HepG2 (cell line): ENCODE measurements at regions not wholly inside any gene's neighbourhood (a gene's known extent, or its start where the extent isn't known, plus 50 kb on each side); places are given as distances from the start of the nearest gene placed in this dataset.

Source experiments
- BRCA1 ChIP-seq: sonication (generic); formaldehyde crosslinking; IDR thresholded peaks from 2 replicates; pipeline ENCODE4 v1.4.0; 2020; ENCODE audit warnings: missing genetic modification reagents
- GLI4 ChIP-seq: sonication (generic); formaldehyde crosslinking; IDR thresholded peaks from 2 replicates; pipeline ENCODE4 v1.5.1; 2020; ENCODE audit warnings: missing genetic modification reagents, mild to moderate bottlenecking, moderate library complexity, borderline replicate concordance
- GPN1 ChIP-seq: sonication (generic); formaldehyde crosslinking; IDR thresholded peaks from 2 replicates; pipeline ENCODE4 v1.5.1; 2020; ENCODE audit warnings: missing genetic modification reagents, borderline replicate concordance
- MTA1 ChIP-seq: sonication (generic); formaldehyde crosslinking; IDR thresholded peaks from 2 replicates; pipeline ENCODE4 v1.4.0; 2020; ENCODE audit warnings: missing genetic modification reagents, mild to moderate bottlenecking, borderline replicate concordance
- NKX3-1 ChIP-seq: sonication (generic); formaldehyde crosslinking; IDR thresholded peaks from 2 replicates; pipeline ENCODE4 v1.5.0; 2020; ENCODE audit warnings: missing genetic modification reagents
- SIN3A ChIP-seq: IDR thresholded peaks from 2 replicates; pipeline ENCODE4 v1.6.1; 2011; ENCODE audit warnings: low read depth, mild to moderate bottlenecking, control low read depth, low read length, borderline replicate concordance
- ZBTB7A ChIP-seq: sonication (generic); formaldehyde crosslinking; IDR thresholded peaks from 2 replicates; pipeline ENCODE4 v1.8.0; 2022; ENCODE audit warnings: mild to moderate bottlenecking, missing genetic modification reagents
- ZFP41 ChIP-seq: sonication (generic); formaldehyde crosslinking; IDR thresholded peaks from 2 replicates; pipeline ENCODE4 v1.4.0; 2020; ENCODE audit warnings: mild to moderate bottlenecking, missing genetic modification reagents, borderline replicate concordance
- ZNF17 ChIP-seq: sonication (generic); formaldehyde crosslinking; IDR thresholded peaks from 2 replicates; pipeline ENCODE4 v1.5.0; 2020; ENCODE audit warnings: mild to moderate bottlenecking, missing genetic modification reagents
- ZNF3 ChIP-seq: IDR thresholded peaks from 2 replicates; pipeline ENCODE4 v1.7.0; 2017; ENCODE audit warnings: inconsistent platforms
- ZNF513 ChIP-seq: sonication (generic); formaldehyde crosslinking; conservative IDR thresholded peaks from 2 replicates; pipeline ENCODE4 v1.5.0; 2020; ENCODE audit warnings: missing genetic modification reagents
- ZNF589 ChIP-seq: sonication (generic); formaldehyde crosslinking; conservative IDR thresholded peaks from 2 replicates; pipeline ENCODE4 v1.8.0; 2022; ENCODE audit warnings: mild to moderate bottlenecking, moderate library complexity, missing genetic modification reagents
- ZNF746 ChIP-seq: sonication (generic); formaldehyde crosslinking; IDR thresholded peaks from 2 replicates; pipeline ENCODE4 v1.8.0; 2022; ENCODE audit warnings: mild to moderate bottlenecking, missing genetic modification reagents
- ZNF775 ChIP-seq: sonication (generic); formaldehyde crosslinking; IDR thresholded peaks from 2 replicates; pipeline ENCODE4 v1.4.0; 2020; ENCODE audit warnings: missing genetic modification reagents, mild to moderate bottlenecking, moderate library complexity, borderline replicate concordance
- TF ChIP-seq, protein P1 (sequence below): sonication (generic); formaldehyde crosslinking; IDR thresholded peaks from 2 replicates; pipeline ENCODE4 v1.5.1; 2020; ENCODE audit warnings: mild to moderate bottlenecking, missing genetic modification reagents, borderline replicate concordance
- TF ChIP-seq, protein P2 (sequence below): sonication (generic); formaldehyde crosslinking; IDR thresholded peaks from 2 replicates; pipeline ENCODE4 v1.4.0; 2020; ENCODE audit warnings: missing genetic modification reagents, mild to moderate bottlenecking, borderline replicate concordance
- TF ChIP-seq, protein P3 (sequence below): sonication (generic); formaldehyde crosslinking; IDR thresholded peaks from 2 replicates; pipeline ENCODE4 v1.9.0; 2022; ENCODE audit warnings: low read depth, missing genetic modification reagents
- TF ChIP-seq, protein P4 (sequence below): IDR thresholded peaks from 2 replicates; pipeline ENCODE4 v1.6.1; 2012; ENCODE audit warnings: inconsistent platforms

- no peak for TF ChIP-seq ZNF589
- TF ChIP-seq, protein P1, sequence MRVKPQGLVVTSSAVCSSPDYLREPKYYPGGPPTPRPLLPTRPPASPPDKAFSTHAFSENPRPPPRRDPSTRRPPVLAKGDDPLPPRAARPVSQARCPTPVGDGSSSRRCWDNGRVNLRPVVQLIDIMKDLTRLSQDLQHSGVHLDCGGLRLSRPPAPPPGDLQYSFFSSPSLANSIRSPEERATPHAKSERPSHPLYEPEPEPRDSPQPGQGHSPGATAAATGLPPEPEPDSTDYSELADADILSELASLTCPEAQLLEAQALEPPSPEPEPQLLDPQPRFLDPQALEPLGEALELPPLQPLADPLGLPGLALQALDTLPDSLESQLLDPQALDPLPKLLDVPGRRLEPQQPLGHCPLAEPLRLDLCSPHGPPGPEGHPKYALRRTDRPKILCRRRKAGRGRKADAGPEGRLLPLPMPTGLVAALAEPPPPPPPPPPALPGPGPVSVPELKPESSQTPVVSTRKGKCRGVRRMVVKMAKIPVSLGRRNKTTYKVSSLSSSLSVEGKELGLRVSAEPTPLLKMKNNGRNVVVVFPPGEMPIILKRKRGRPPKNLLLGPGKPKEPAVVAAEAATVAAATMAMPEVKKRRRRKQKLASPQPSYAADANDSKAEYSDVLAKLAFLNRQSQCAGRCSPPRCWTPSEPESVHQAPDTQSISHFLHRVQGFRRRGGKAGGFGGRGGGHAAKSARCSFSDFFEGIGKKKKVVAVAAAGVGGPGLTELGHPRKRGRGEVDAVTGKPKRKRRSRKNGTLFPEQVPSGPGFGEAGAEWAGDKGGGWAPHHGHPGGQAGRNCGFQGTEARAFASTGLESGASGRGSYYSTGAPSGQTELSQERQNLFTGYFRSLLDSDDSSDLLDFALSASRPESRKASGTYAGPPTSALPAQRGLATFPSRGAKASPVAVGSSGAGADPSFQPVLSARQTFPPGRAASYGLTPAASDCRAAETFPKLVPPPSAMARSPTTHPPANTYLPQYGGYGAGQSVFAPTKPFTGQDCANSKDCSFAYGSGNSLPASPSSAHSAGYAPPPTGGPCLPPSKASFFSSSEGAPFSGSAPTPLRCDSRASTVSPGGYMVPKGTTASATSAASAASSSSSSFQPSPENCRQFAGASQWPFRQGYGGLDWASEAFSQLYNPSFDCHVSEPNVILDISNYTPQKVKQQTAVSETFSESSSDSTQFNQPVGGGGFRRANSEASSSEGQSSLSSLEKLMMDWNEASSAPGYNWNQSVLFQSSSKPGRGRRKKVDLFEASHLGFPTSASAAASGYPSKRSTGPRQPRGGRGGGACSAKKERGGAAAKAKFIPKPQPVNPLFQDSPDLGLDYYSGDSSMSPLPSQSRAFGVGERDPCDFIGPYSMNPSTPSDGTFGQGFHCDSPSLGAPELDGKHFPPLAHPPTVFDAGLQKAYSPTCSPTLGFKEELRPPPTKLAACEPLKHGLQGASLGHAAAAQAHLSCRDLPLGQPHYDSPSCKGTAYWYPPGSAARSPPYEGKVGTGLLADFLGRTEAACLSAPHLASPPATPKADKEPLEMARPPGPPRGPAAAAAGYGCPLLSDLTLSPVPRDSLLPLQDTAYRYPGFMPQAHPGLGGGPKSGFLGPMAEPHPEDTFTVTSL (CRISPR knock-in tag), result peak; percentile 100
- no peak for TF ChIP-seq ZBTB7A (CRISPR knock-in tag)
- no peak for TF ChIP-seq ZFP41 (CRISPR knock-in tag)
- TF ChIP-seq ZNF3 (CRISPR knock-in tag), result no peak
- TF ChIP-seq GLI4, result no peak
- TF ChIP-seq, protein P2, sequence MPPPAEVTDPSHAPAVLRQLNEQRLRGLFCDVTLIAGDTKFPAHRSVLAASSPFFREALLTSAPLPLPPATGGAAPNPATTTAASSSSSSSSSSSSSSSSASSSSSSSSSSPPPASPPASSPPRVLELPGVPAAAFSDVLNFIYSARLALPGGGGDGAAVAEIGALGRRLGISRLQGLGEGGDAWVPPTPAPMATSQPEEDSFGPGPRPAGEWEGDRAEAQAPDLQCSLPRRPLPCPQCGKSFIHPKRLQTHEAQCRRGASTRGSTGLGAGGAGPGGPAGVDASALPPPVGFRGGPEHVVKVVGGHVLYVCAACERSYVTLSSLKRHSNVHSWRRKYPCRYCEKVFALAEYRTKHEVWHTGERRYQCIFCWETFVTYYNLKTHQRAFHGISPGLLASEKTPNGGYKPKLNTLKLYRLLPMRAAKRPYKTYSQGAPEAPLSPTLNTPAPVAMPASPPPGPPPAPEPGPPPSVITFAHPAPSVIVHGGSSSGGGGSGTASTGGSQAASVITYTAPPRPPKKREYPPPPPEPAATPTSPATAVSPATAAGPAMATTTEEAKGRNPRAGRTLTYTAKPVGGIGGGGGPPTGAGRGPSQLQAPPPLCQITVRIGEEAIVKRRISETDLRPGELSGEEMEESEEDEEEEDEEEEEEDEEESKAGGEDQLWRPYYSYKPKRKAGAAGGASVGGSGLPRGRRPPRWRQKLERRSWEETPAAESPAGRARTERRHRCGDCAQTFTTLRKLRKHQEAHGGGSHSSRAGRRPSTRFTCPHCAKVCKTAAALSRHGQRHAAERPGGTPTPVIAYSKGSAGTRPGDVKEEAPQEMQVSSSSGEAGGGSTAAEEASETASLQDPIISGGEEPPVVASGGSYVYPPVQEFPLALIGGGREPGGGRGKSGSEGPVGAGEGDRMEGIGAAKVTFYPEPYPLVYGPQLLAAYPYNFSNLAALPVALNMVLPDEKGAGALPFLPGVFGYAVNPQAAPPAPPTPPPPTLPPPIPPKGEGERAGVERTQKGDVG (CRISPR knock-in tag), result no peak
- no peak; the same call in 1 of the 2 replicates for TF ChIP-seq ZNF746
- no peak for TF ChIP-seq ZNF513 (CRISPR knock-in tag)
- TF ChIP-seq, protein P3, sequence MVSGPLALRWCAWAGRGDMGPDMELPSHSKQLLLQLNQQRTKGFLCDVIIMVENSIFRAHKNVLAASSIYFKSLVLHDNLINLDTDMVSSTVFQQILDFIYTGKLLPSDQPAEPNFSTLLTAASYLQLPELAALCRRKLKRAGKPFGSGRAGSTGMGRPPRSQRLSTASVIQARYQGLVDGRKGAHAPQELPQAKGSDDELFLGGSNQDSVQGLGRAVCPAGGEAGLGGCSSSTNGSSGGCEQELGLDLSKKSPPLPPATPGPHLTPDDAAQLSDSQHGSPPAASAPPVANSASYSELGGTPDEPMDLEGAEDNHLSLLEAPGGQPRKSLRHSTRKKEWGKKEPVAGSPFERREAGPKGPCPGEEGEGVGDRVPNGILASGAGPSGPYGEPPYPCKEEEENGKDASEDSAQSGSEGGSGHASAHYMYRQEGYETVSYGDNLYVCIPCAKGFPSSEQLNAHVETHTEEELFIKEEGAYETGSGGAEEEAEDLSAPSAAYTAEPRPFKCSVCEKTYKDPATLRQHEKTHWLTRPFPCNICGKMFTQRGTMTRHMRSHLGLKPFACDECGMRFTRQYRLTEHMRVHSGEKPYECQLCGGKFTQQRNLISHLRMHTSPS, result 0 out of 2 replicates have a peak, but pooled peaks have one; percentile 46
- TF ChIP-seq, protein P4, sequence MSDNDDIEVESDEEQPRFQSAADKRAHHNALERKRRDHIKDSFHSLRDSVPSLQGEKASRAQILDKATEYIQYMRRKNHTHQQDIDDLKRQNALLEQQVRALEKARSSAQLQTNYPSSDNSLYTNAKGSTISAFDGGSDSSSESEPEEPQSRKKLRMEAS, result peak; percentile 43
- no peak for TF ChIP-seq SIN3A
- no peak for TF ChIP-seq GPN1
- peak; percentile 87 for TF ChIP-seq NKX3-1 (CRISPR knock-in tag)
- no peak for TF ChIP-seq ZNF17 (CRISPR knock-in tag)
- peak; percentile 45; the same call in 1 of the 2 replicates for TF ChIP-seq MTA1 (CRISPR knock-in tag)
- TF ChIP-seq ZNF775, result no peak
- no peak for TF ChIP-seq BRCA1 (CRISPR knock-in tag)
These were observed 178.0 kb downstream of the GASK1B start (continued) for GRCh38 chr4:157994863-157995262.
